Stomach (tissue), 8 donors: ENCODE measurements at regions not wholly inside any gene's neighbourhood (a gene's known extent, or its start where the extent isn't known, plus 50 kb on each side); places are given as distances from the start of the nearest gene placed in this dataset.
"Not testable (repeated sequence)": the region's sequence is repeated elsewhere in the genome, so short reads cannot be mapped to it uniquely, and the experiment has no call there.

Experiments
- DNase-seq, 2 donors: peaks; one replicate each; pipeline versions ENCODE4 v3.0.0 to v3.0.0-alpha.2; 2013 to 2019
- H3K27ac ChIP-seq, 5 donors: fragments of 200-600 bp in 4 of 5; sonication (generic) in 4 of 5; one replicate each; pipeline ENCODE4 v1.5.1; 2013 to 2019; ENCODE audit warnings: mild to moderate bottlenecking in 1 of 5, moderate library complexity in 1 of 5
- H3K27me3 ChIP-seq, 3 donors: fragments of 200-600 bp; sonication (generic); one replicate each; pipeline ENCODE4 v1.5.1; 2017 to 2019; ENCODE audit warnings: mixed run types in 1 of 3
- H3K36me3 ChIP-seq, 4 donors: fragments of 200-600 bp; sonication (generic); 1 replicate in 3 of 4; 2 replicates in 1 of 4; pipeline ENCODE4 v1.5.1; 2016 to 2019
- H3K4me1 ChIP-seq, 4 donors: fragments of 200-600 bp; sonication (generic); one replicate each; pipeline ENCODE4 v1.5.1; 2016 to 2019
- H3K4me3 ChIP-seq, 4 donors: fragments of 200-600 bp; sonication (generic) in 3 of 4; one replicate each; pipeline ENCODE4 v1.5.1; 2016 to 2019; ENCODE audit warnings: mild to moderate bottlenecking in 1 of 4
- H3K9me3 ChIP-seq, 4 donors: fragments of 200-600 bp; sonication (generic); one replicate each; pipeline ENCODE4 v1.5.1; 2016 to 2019
- CTCF ChIP-seq, 7 experiments: fragments of 450-650 bp in 4 of 7; fragments of 200-600 bp in 3 of 7; sonication (generic) in 3 of 7; IDR thresholded peaks; one replicate each; pipeline ENCODE4 v1.5.1; 2016 to 2019; ENCODE audit warnings: antibody characterized with exemption in 7 of 7, control low read depth in 2 of 7, mild to moderate bottlenecking in 1 of 7
- EP300 ChIP-seq: sonication (generic); formaldehyde crosslinking; IDR thresholded peaks from one replicate; pipeline ENCODE4 v1.6.1; 2017; ENCODE audit warnings: antibody characterized with exemption
- POLR2A ChIP-seq, 4 donors: fragments of 450-650 bp; IDR thresholded peaks; one replicate each; pipeline ENCODE4 v1.6.1; 2016; ENCODE audit warnings: antibody characterized with exemption in 4 of 4, control low read depth in 2 of 4, mild to moderate bottlenecking in 1 of 4, moderate library complexity in 1 of 4
- POLR2AphosphoS5 ChIP-seq, 3 donors: sonication (generic); formaldehyde crosslinking; IDR thresholded peaks; one replicate each; pipeline ENCODE4 v1.6.1; 2016; ENCODE audit warnings: antibody characterized with exemption in 3 of 3
- WGBS, 5 donors: extraction: QIAGEN DNeasy Blood & Tissue Kit in 3 of 5; methylation state at CpG; one replicate each; pipeline versions ENCODE4 v1.1.5 to v1.1.7; 2013 to 2018; 5-methylcytosine and 5-hydroxymethylcytosine counted together
- intact Hi-C: fragments of 100-400 bp; cut with DNase I; formaldehyde crosslinking; loops from one replicate; pipeline ENCODE4 v1.15.1; 2023; ENCODE audit warnings: low total_unique reads
- donor health status: healthy with polysubstance abuse.
- donor health status: Bipolar disorder and iron deficiency.
- donor health status: healthy.

GRCh38 chr13:75961911-75962310 lies 325.8 kb downstream of the LMO7 start:
- no peaks in the 10 kb centered on the region for H3K36me3 ChIP-seq
- H3K4me1 ChIP-seq, result peaks cover 0 to 6% (median 0%) of the 10 kb centered on the region in 4 donors
- H3K27me3 ChIP-seq, result no peaks in the 10 kb centered on the region
- TF ChIP-seq EP300 (no peak), POLR2A (IDR thresholded peaks at IDR 0.05) (no peak), POLR2AphosphoS5 (IDR thresholded peaks at IDR 0.05) (no peak), CTCF (IDR thresholded peaks at IDR 0.05) (no peak)
- 58 to 87% (median 76%) methylated on average over 2 of the region's 2 CpGs for WGBS, 5 donors
- no peak for DNase-seq
- H3K9me3 ChIP-seq, result no peaks in the 10 kb centered on the region
- no peak overlapping the region for H3K27ac ChIP-seq
- intact Hi-C loops, result no loop called here
- no peak overlapping the region for H3K4me3 ChIP-seq

DNA sequence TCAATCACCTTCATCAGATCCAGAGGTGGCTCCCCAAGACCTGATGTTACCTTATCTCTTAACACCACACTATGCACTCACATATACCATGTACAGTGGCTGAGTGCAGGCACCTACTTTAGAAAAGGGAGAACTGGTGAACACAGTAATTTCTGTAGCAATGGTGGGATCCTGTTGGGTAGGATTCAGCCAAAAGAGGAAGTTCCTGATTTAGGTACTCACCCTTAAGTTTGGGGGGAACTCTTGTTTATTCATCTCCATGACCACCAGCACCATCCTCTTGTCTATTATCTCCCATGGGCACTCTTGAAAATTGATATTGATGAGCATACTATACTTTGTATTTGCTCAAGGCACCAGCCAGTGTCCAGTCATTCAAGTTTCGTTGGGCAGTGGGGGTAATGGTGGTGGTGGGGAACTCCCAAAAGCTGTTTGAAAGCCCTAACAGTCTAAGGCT lies 324.4 kb downstream of the LMO7 start:
- no peaks in the 10 kb centered on the region for H3K36me3 ChIP-seq
- WGBS, 5 donors, result 27 to 73% (median 50%) methylated on average over 1 of the region's 1 CpG
- no peak overlapping the region for H3K27ac ChIP-seq
- H3K4me1 ChIP-seq, result peaks cover 0 to 6% (median 0%) of the 10 kb centered on the region in 4 donors
- no peak overlapping the region for H3K4me3 ChIP-seq
- intact Hi-C loops, result no loop called here
- no peaks in the 10 kb centered on the region for H3K9me3 ChIP-seq
- no peaks in the 10 kb centered on the region for H3K27me3 ChIP-seq
- TF ChIP-seq EP300 (no peak), POLR2AphosphoS5 (IDR thresholded peaks at IDR 0.05) (no peak), CTCF (IDR thresholded peaks at IDR 0.05) (no peak), POLR2A (IDR thresholded peaks at IDR 0.05) (no peak)
- no peak for DNase-seq

GRCh38 chr13:75959861-75960481 lies 323.8 kb downstream of the LMO7 start:
- WGBS, 5 donors, result 31 to 38% (median 34%) methylated on average over 3 of the region's 3 CpGs
- H3K27me3 ChIP-seq, result no peaks in the 10 kb centered on the region
- H3K36me3 ChIP-seq, result no peaks in the 10 kb centered on the region
- intact Hi-C loops, result no loop called here
- H3K27ac ChIP-seq, result no peak overlapping the region
- no peak overlapping the region for H3K4me3 ChIP-seq
- DNase-seq, result no peak
- TF ChIP-seq POLR2A (IDR thresholded peaks at IDR 0.05) (no peak), EP300 (no peak)
- no peaks in the 10 kb centered on the region for H3K9me3 ChIP-seq
- peaks cover 0 to 6% (median 0%) of the 10 kb centered on the region in 4 donors for H3K4me1 ChIP-seq

GRCh38 chr13:75953589-75953988 lies 317.5 kb downstream of the LMO7 start:
- H3K4me3 ChIP-seq, H3K4me1 ChIP-seq, H3K27ac ChIP-seq, H3K36me3 ChIP-seq, H3K27me3 ChIP-seq, intact Hi-C loops, H3K9me3 ChIP-seq, DNase-seq: not testable (repeated sequence)
- 19 to 61% (median 47%) methylated on average over 2 of the region's 2 CpGs for WGBS, 5 donors

DNA sequence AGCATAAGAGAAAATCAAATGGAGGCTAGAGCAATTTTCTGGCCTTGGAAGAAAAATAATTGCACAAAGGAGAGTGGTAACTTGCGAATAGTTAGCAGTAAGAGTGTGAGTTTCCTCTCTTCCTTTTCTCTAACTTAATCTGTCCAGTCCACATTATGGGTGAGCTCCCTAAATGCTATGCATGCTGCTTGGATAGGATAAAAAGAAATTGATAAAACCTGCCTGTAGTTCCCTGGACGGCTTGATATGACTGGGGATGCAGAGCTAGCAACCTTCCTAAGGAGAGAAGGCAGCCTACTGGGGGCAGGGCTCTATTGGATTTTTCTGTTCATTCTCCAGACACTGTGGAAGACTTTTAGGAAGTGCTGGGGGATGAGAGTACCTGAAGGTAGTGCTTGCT lies 311.3 kb downstream of the LMO7 start:
- TF ChIP-seq EP300 (no peak), CTCF (IDR thresholded peaks at IDR 0.05) (no peak), POLR2A (IDR thresholded peaks at IDR 0.05) (no peak), POLR2AphosphoS5 (IDR thresholded peaks at IDR 0.05) (no peak)
- H3K27ac ChIP-seq, result peak overlapping the region in 2 of 5 donors; percentile 2 to 33
- DNase-seq, result no peak

More for the DNA sequence above, 311.3 kb downstream of the LMO7 start:
- Histone ChIP-seq H3K27me3 (no peaks in the 10 kb centered on the region), H3K4me3 (no peak overlapping the region), H3K4me1 (peaks cover 0 to 6% (median 0%) of the 10 kb centered on the region in 4 donors), H3K36me3 (no peaks in the 10 kb centered on the region), H3K9me3 (no peaks in the 10 kb centered on the region)
- intact Hi-C loops, result no loop called here
- 71 to 88% (median 85%) methylated on average over 2 of the region's 2 CpGs for WGBS, 5 donors
